DND-41 (cell line): ENCODE measurements at regions not wholly inside any gene's neighbourhood (a gene's known extent, or its start where the extent isn't known, plus 50 kb on each side); places are given as distances from the start of the nearest gene placed in this dataset.

Experiments used
- ATAC-seq: fragments of 200-7000 bp; cut with Tn5 transposase; 3 replicates; pipeline ENCODE4 v1.9.1; 2021; ENCODE audit warnings: low read depth; ENCODE audit not compliant: insufficient read depth
- DNase-seq: peaks from one replicate; pipeline ENCODE4 v3.0.0-alpha.2; 2020
- H2AFZ ChIP-seq: 2 replicates; pipeline ENCODE4 v1.6.0; 2012; ENCODE audit warnings: low read depth, low read length
- H3K27ac ChIP-seq: 2 replicates; pipeline ENCODE4 v1.5.1; 2012; ENCODE audit warnings: low read length, inconsistent platforms
- H3K27me3 ChIP-seq: fragments of 200-600 bp; sonication (generic); 2 replicates; pipeline ENCODE4 v1.6.0; 2012; ENCODE audit warnings: low read length, mild to moderate bottlenecking, inconsistent platforms; ENCODE audit not compliant: insufficient read depth, poor library complexity
- H3K36me3 ChIP-seq: 2 replicates; pipeline ENCODE4 v1.5.1; 2012; ENCODE audit warnings: low read length, inconsistent platforms; ENCODE audit not compliant: insufficient read depth
- H3K4me1 ChIP-seq: 2 replicates; pipeline ENCODE4 v1.5.1; 2012; ENCODE audit warnings: mild to moderate bottlenecking, low read length; ENCODE audit not compliant: insufficient read depth
- H3K4me2 ChIP-seq: 2 replicates; pipeline ENCODE4 v1.6.0; 2012; ENCODE audit warnings: mild to moderate bottlenecking, moderate library complexity, low read length, inconsistent platforms; ENCODE audit not compliant: insufficient read depth
- H3K4me3 ChIP-seq, 2 experiments: fragments of 200-600 bp in 1 of 2; shearing (Covaris generic) in 1 of 2; 2 replicates each; pipeline ENCODE4 v1.5.1; 2012 to 2016; ENCODE audit warnings: inconsistent platforms in 2 of 2, low read length in 2 of 2, mild to moderate bottlenecking in 2 of 2, low read depth in 1 of 2, moderate library complexity in 1 of 2
- H3K79me2 ChIP-seq: 2 replicates; pipeline ENCODE4 v1.6.0; 2012; ENCODE audit warnings: low read length, inconsistent platforms; ENCODE audit not compliant: insufficient read depth
- H3K9ac ChIP-seq: 2 replicates; pipeline ENCODE4 v1.6.0; 2012; ENCODE audit warnings: low read depth, mild to moderate bottlenecking, inconsistent platforms, low read length, moderate library complexity
- H3K9me3 ChIP-seq: 2 replicates; pipeline ENCODE4 v1.5.1; 2012; ENCODE audit warnings: low read length, moderate library complexity, mild to moderate bottlenecking, inconsistent platforms; ENCODE audit not compliant: insufficient read depth, severe bottlenecking
- H4K20me1 ChIP-seq: 2 replicates; pipeline ENCODE4 v1.6.0; 2012; ENCODE audit warnings: low read length; ENCODE audit not compliant: insufficient read depth
- CTCF ChIP-seq: IDR thresholded peaks from 2 replicates; pipeline ENCODE4 v1.5.1; 2012; ENCODE audit warnings: borderline replicate concordance, low read length, moderate library complexity, mild to moderate bottlenecking; ENCODE audit not compliant: poor library complexity, severe bottlenecking; ENCODE audit errors: extremely low read depth
- EZH2 ChIP-seq: IDR thresholded peaks from 3 replicates; pipeline ENCODE4 v1.6.1; 2012; ENCODE audit warnings: borderline replicate concordance, low read depth, mild to moderate bottlenecking, moderate library complexity, low read length, inconsistent platforms; ENCODE audit not compliant: severe bottlenecking

GRCh38 chr10:57905010-57905409 is 362.7 kb downstream of the IPMK start:
- H4K20me1 ChIP-seq: no peaks in the 10 kb centered on the region
- no peak for TF ChIP-seq CTCF
- no peak overlapping the region for H3K4me3 ChIP-seq
- no peak overlapping the region for H3K9ac ChIP-seq
- H3K79me2 ChIP-seq: no peaks in the 10 kb centered on the region
- no peak overlapping the region for H3K4me2 ChIP-seq
- H3K27me3 ChIP-seq: no peaks in the 10 kb centered on the region
- ATAC-seq: no peak
- no peak overlapping the region for H3K27ac ChIP-seq
- no peaks in the 10 kb centered on the region for H3K4me1 ChIP-seq
- no peaks in the 10 kb centered on the region for H3K9me3 ChIP-seq
- no peak overlapping the region for H2AFZ ChIP-seq
- no peaks in the 10 kb centered on the region for H3K36me3 ChIP-seq
- no peak for DNase-seq

GRCh38 chr10:57898231-57898630 is 369.5 kb downstream of the IPMK start:
- H3K79me2 ChIP-seq: no peaks in the 10 kb centered on the region
- ATAC-seq (no peak), DNase-seq (no peak)
- H4K20me1 ChIP-seq: no peaks in the 10 kb centered on the region
- H3K27me3 ChIP-seq: no peaks in the 10 kb centered on the region
- H3K4me3 ChIP-seq: no peak overlapping the region
- H3K36me3 ChIP-seq: no peaks in the 10 kb centered on the region
- no peak overlapping the region for H3K27ac ChIP-seq
- H2AFZ ChIP-seq: no peak overlapping the region
- H3K9ac ChIP-seq: no peak overlapping the region
- no peaks in the 10 kb centered on the region for H3K9me3 ChIP-seq
- H3K4me2 ChIP-seq: no peak overlapping the region
- no peaks in the 10 kb centered on the region for H3K4me1 ChIP-seq
- TF ChIP-seq CTCF (no peak), EZH2 (no peak)

GRCh38 chr10:57897611-57898010 is 370.1 kb downstream of the IPMK start:
- ATAC-seq (no peak), DNase-seq (no peak)
- Histone ChIP-seq H3K9me3 (no peaks in the 10 kb centered on the region), H3K27me3 (no peaks in the 10 kb centered on the region), H3K4me2 (no peak overlapping the region), H3K4me1 (no peaks in the 10 kb centered on the region), H3K4me3 (no peak overlapping the region), H3K79me2 (no peaks in the 10 kb centered on the region), H2AFZ (no peak overlapping the region), H4K20me1 (no peaks in the 10 kb centered on the region), H3K27ac (no peak overlapping the region), H3K36me3 (no peaks in the 10 kb centered on the region), H3K9ac (no peak overlapping the region)
- TF ChIP-seq CTCF: no peak
- no peak for TF ChIP-seq EZH2

- ATAC-seq (no peak), DNase-seq (no peak)
- Histone ChIP-seq H4K20me1 (no peaks in the 10 kb centered on the region), H3K9me3 (no peaks in the 10 kb centered on the region), H3K79me2 (no peaks in the 10 kb centered on the region), H3K36me3 (no peaks in the 10 kb centered on the region), H3K4me3 (no peak overlapping the region), H3K27ac (no peak overlapping the region), H3K27me3 (no peaks in the 10 kb centered on the region), H2AFZ (no peak overlapping the region), H3K4me1 (no peaks in the 10 kb centered on the region), H3K9ac (no peak overlapping the region), H3K4me2 (no peak overlapping the region)
- TF ChIP-seq CTCF (no peak), EZH2 (no peak)
Observed at GRCh38 chr10:57894361-57894760, 373.3 kb downstream of the IPMK start.
